ENCODE measurements at regions not wholly inside any gene's neighbourhood (a gene's known extent, or its start where the extent isn't known, plus 50 kb on each side); places are given as distances from the start of the nearest gene placed in this dataset.
"Not testable (repeated sequence)": the region's sequence is repeated elsewhere in the genome, so short reads cannot be mapped to it uniquely, and the experiment has no call there.

DNA sequence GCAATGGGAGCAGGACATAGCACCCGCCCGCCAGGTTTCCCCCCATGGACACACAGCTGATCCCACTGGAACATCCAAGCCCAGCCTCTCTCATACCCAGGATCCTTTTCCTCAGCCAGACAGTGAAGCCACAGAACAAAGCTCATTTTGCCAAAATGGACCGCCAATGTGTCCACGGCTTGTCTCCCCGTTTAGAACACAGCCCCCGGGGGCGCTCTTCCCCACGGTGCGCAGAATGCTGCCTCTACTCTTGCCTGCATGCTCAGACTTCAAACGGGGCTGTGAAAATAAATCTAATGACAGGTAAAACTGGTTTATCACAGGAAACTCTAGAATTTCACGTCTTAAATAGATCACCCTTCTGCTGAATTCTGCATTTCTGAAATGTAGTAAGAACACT, 548.5 kb upstream of the ID2 start:
- no peak for DNase-seq

DNA sequence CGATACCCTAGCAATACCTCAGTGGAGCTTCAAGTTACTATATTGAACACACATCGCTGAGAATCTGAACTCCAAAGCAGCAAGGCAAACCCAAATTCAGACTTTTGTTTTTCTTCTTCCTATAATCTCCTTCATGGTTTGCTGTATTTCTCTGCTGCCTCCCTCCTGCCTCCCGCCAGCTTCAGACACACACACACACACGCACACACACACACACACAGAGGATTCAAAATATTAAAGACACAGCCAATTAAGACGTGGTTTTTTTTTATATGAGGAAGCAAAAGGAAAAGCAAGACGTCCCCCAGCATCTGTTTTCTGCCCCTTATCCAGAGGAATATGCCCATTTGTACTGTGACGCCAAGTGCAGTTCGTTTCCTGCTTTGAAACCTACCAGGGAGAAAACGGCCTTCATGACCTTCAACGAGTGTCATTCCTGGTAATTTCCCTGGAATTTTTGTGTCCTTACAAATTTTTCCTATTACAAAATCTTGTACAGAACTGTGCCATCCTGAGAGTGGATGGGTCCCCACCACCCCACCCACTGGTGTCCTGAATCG, 547.9 kb upstream of the ID2 start:
- DNase-seq, result no peak

DNA sequence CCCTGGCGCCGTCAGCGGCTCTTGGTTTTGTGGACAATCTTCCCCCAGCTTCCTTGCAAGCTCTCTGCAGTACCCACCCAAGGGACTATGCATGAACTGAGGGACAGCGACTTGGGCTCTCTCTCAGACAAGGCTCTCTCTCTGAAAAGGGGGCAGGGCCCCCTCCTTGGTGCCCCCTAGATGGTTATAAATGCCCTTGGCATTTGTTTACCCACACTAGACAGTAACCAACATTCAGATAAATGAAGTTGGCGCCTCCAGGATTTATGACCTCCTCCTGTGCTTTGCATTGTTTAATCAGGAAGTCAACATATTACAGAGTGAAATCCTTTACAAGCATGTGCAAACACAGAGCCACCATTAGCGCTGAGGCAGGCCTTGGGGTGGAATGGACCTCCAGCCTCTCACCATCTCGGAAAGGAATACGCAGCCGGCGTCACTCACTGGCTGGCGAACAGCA, 547.4 kb upstream of the ID2 start:
- DNase-seq, result peak; percentile 47

DNA sequence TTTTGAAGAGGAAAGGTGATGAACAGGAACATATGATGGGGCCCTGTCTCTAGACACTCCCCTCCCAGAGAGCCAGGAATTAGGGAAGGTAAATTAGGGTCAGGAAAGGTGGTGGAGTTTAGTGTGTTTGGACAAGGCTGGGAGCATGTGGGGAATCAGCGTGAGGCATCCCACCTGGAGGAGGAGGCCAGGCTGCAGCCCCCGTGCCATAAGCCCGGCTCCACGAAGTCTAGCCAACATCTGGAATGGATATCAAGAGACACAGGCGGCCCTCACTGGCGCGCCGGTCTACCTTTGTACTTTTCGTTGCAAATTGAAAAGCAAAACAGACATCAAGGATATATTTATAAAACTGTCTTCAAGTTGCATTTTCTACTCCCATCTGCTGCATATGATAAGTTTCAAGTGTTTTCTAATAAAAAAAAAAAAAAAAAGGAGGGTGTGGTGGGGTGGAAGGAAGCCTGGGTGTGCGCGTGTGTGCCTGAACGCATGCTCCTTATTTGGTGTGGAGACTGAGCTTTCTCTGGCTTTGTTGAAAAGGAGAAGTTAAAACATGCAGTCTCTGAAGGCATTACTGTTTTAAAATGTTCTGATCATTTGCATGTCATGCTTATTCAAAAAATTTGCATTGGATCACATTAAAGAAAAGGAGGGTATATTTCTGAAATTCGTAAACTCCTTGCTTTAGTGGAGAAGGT, 546.7 kb upstream of the ID2 start:
- DNase-seq, result no peak

DNA sequence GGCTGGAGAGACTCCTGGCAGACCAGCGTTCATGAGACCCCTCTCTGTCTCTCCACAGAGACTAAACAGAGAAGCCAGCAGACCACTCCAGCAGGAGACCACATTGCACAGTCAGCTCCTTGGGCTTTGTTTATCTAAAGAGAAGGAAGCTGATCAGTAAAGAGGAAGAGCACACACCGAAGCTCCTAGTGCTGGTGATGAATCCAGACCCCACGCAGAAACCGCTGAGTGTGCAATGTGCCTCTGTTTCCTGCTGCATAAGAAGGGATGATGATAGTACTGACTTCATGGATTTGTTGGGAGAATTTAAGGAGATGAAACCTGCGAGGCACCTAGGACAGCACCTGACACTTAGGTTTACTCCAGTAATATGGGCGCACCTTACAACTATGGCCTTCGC, 544.1 kb upstream of the ID2 start:
- DNase-seq, result no peak

DNA sequence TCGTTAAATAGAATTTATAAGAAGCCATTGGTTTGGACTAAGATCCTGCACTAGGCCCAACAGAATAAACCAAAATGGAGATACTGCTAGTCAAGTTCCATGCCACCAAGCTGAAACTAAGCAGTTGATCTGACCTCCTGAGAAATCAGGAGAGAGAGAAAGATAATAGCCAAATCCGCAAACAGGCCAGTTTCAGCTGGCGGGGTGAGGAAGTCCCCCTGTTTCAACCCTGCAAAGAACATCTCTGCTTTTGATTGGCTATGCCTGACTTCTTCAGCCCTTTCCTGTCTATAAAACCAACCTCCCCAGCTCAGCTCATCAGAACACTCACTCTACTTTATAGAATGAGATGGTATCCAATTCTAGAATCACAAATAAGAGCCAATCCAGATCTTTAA, 543.3 kb upstream of the ID2 start:
- no peak for DNase-seq

DNA sequence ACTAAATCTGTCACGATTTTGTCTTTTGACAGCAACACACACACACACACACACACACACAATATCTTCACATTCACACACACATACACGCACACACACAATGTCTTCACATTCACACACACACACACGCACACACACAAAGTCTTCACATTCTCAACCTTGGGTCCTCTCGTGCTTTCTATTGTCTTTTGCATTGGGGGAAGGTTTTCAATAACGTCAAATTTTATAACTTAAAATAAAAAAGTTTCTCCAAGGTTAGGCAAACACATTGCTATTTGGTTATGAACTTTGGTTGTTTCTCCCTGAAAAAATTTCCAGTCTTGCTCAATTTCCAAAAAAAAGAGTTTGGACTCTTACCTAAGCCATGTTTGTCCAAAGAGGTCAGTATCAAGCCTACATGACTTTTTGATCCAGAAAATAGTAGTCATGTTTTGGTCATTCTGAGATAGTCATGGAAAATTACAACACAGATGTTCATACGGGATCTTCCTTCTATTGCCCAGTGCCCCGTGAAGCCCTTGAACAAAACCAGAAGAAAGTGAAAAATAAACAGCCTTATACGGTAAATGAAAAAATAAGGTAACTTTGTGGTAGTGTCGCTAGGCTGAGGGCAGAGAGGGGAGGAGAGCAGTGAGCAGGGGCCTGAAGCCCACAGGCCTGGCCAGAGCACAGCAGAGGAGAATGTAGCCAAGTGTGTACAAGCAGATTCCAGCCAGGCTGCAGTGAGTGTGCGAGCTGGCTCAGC, 542.8 kb upstream of the ID2 start:
- DNase-seq, result no peak

DNA sequence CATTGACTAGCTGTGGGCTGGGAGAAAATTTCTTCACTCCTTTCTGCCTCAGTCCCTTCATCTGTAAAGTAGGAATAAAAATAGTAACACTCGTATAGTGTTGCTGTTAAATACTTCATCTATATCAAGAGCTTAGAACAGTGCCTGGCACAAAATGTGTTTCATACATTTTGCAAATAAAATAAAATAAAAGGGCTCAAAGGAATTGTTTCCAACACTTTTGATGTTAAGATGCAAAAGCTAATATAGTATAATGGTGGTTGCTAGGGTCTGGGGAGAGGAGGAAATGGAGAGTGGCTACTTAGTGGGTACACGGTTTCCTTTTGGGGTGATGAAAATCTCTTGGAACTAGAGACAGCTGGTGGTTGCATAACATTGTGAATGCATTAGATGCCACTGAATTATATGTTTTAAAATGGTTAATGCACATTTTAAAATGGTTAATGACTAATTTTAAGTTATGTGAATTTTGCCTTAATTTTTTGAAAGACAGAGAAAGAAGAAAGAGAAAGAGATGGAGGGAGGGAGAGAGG, 542.1 kb upstream of the ID2 start:
- no peak for DNase-seq

DNA sequence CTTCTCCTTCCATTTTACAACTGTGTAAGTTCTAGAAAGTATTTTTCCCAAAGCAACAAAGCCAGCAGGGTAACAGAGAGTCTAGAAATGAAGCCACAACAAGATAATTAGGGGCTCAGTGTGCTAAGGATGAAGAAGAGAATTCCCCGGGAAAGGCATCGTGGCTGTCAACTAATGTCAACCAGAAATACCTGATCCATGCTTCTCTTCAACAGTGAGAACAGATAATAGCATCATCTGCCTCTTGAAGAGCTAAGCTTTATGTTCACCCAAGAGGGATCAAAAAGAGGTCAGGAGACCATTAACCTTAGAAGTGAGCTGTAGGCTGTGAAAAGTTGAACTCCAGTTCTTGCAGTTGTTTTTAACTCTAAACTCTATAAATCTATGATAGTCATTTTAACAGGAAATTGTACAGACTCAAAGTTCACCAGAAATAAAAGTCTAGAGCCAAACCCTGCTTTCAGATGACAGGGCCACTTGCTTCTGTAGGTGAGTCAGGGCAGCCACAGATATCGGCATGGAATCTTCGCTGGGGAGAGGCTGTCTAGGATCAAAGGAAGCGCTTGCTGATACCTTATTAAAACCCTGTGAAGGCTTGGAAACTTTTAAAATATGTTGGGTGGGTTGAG, 540.7 kb upstream of the ID2 start:
- DNase-seq, result no peak

DNA sequence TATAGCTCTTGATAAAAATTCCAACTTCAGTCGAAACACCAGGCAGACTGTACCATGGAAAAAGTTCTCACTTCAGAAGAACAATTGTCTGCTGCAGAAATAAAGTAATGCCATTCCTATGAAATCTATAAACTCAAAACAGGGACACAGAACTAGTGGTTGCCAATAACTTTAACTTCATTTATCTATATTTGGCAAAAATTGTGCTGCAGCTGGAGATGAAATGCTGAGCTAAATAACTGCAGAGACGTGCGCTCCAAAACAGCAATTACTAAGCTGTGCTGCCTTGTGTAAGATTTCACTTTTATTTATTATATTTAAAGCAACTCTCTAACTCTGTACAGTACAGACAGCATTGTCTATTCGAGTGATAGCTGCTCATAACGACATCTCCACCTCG, 540.1 kb upstream of the ID2 start:
- no peak for DNase-seq

DNA sequence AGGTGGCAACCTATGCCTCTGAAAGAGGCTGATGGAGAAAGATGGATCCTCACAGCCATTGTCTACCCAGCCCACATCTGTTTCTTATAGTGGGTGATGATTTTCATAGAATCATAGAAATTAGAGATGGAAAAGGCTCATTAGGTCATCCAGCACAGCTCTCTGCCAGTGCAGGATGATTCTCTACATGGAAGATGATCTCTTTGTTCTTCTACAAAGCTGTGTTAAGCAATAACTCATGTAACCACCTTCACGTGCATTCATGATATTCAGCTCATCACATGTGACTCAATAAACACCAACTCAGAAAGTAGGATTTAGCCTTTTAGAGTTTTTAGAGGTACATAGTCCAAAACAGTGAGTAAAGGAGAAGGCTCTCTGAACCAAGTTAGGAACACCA, 539.4 kb upstream of the ID2 start:
- DNase-seq, result no peak

DNA sequence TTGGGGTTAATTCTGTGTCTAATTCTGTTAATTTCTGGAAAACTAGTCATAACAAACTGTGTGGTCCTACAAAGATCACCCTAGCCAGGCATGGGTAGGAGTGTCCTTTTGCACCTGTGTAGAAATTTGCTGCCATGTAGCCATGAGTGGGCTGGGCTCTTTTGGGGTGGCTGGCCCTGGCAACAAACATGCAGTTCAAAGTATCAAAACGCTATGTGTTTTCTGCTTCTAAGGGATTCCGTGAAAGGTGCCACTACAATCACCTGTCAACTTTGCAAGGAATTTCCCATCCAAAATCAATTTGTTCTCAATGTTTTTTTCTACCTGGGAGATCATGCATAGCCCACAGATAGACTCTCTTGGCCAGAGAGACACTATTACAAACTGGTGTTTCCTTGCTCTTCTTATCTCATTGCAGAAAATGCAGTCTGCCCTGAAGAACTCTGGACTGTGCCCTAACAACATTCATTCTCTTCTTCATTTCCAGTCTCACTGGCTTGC, 537.7 kb upstream of the ID2 start:
- no peak for DNase-seq

DNA sequence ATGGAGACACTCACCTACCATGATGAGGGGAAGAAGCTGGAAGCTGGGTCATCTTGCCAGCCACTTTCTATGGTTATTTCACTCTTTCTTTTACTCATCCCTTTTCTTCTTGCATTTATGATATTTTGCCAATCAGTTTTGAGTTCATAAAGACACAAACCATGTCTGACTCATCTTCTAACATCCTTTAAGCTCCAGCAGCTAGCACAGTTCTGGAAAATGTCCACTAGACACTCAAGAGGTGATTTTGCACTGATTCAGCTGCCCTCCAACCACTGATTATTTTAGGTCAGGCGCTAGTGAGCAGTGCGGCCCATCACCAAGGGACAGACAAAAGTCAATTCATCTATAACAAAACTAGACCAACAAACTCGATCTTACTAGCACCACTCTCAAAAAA, 537.1 kb upstream of the ID2 start:
- DNase-seq, result no peak

DNA sequence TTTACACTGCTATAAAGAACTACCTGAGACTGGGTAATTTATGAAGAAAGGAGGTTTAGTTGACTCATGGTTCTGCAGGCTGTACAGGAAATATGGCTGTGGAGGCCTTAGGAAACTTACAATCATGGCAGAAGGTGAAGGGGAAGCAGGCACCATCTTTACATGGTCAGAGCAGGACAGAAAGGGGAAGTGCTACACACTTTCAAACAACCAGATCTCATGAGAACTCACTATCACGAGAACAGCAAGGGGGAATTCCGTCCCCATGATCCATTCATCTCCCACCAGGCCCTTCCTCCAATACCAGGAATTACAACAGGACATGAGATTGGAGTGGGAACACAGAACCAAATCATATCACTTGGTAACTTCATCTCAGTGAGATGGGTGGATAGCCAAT, 536.5 kb upstream of the ID2 start:
- DNase-seq, result not testable (repeated sequence)

DNA sequence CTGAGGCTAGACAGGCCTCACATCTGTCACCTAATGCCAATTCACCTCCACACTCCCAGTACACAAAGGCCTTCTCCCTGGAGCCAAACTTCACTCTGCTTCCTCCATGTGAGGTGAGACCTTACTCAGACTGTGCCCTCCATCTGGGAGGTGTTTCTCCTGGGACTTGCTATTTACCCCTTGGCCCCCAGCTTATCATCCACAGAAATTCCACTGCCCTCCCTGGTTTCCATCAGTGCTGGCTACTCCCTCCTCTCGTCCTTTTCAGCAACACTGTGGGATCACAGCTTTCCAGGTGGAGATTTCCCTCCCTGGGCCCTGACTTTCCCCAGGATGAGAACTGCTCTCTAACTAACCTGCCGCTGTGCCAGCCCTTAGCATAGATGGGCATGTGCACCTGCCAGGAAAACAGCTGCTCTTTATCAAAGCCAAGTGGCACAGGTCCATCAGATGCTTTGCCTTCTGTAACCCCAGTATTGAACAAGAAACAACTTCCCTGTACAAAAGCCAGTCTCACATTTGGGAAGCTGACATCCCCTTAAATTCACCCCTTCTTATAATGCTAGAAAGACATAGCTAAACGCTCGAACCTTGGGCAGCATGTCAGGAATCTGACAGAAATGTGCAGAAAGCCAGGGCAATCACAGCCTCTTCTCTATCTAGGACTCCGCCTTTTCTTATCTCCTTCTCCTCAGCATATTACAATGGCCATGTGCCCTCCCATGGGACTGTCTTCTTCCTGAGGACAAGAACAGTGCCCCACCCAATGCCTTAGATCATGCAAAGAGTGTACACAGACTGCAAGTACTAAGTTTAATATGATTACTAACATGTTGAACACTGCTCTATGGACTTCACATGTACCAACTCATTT, 535.5 kb upstream of the ID2 start:
- DNase-seq, result peak; percentile 63

DNA sequence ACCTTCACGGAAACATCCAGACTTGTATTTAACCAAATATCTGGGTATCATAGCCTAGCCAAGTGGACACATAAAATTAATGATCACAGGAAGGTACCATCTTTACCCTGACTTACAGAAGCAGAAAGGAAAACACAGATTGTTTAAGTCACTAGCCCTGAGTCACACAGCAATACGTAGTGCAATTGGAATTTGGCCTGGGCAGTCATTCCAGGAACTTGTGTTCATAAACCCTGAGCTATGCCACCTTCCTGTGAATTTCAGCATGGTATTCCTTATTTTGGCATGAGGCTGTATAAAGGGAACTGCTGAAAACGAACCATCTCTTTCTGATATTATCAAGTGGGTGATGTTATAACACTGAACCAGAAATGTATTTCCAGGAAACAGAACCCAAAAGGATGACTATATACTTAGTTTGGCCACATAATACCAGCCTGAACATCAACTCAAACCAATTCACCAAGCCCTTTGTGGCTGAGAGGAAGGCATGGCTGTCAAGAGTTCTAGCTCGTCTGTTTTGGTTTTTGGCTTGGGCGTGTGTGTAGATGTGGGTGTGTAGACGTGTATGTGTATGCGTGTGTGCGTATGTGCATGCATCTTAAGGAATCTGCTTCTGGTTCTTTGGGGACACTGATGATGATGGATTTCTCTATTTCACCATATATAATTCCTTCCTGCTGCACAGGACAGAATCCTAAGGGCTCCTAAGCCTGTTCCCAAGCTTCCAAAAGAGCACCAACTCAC, 533.4 kb upstream of the ID2 start:
- no peak for DNase-seq

DNA sequence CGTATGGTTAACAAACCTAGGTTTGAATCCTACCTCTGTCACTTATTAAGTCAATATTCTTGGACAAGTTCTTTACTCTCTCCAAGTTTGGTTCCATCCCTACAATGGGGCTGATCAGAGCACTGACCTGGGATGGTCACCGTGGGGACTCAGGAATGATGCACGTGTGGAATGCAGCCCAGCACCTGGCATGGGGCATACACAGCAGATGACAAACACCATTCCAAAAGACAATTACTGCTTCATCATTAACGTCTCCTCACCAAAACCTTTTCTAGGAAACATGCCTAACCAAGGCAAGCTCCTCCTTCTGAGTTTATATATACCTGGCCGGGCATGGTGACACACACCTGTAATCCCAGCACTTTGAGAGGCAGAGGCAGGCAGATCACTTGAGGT, 532.9 kb upstream of the ID2 start:
- DNase-seq, result no peak

DNA sequence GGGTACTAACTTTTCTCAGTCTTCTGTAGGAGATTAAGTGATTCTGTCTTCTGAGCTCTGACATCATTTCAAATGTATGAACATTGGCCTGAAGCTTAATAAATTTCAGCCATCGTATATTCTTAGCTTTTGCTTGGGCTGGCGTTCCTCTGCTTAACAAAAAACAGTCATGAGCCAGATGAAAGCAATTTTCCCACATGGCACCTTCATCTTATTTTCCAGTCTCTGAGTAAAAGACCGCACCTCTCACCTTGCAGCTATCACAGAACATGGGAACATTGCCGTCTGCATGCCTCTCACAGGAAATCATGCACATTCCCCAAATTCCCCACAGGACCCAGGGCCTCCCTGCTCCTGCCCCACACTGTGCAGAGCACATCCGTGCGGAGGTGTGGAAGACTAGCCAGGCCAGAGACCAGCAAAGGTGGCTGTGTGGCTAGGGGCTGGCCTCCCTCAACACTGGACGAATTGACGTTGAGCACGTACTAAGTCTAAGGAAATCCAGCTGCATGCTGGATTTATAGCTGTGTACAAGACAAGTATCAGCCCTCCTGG, 531.8 kb upstream of the ID2 start:
- DNase-seq, result no peak

DNA sequence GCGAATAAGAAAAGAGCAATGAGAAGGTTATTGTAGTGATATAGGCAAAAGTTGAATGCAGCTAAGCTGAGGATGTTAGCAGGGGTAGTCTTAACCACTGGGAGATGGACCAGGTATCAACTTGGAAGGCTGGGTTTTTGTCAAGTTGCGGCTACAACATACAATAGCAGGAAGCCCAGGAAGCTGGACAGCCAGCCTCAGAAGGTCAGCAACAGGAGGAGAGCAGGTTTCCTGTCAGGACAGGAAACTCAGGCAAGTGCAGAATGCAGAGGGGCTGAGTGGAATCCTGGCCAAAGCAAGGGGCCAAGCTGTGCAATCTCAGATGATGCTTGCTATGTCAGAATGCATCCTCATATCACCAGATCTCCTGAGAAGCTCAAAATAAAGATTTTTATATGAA, 530.0 kb upstream of the ID2 start:
- DNase-seq, result no peak

DNA sequence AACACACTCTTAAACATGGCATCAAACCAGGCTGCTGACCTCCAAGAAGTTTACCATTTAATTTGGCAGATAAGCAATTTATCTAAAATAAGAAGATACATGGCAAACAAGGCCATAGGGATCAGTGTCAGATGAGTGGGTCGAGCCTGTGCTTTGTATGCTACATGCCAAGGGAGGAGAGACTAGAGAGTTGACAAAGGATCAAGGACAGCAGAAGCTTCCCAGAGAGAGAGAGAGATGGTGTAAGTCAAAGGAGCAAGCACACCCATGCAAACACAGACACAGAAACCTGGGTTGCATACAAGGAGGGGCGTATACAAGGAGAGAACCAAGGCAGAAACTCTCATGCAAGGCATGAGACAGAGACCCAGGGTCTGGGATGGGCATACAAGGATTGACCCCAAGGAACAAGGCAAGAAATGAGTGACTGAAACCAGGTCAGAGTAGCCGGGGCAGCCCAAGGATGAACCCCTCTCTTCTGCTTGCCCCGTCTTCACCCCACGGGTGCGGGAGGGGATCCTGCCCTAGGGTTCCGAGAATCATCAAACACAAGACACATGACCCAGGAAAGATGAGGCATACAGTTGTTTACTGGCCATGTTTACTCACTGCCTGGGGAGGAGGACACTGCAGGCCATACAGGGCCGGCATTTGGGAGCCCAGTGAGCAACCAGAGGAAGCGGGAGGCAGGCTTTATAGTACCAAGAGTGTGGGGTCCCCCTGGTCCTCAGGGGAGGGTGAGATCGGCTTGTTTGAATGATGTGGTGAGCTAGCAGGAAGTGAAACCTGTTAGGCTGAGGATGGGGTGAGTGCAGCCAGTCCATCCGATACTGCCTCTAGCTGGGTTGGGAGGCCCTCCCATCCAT, 529.2 kb upstream of the ID2 start:
- DNase-seq, result no peak
